ENCODE measurements at regions not wholly inside any gene's neighbourhood (a gene's known extent, or its start where the extent isn't known, plus 50 kb on each side); places are given as distances from the start of the nearest gene placed in this dataset.

- TF ChIP-seq CTCF (IDR thresholded peaks at IDR 0.05) (no peak), POLR2A (IDR thresholded peaks at IDR 0.05) (no peak)
Measured at GRCh38 chr1:163744301-163744887, 422.6 kb downstream of the NUF2 start.
